Heart left ventricle (tissue), 16 donors: ENCODE measurements at regions not wholly inside any gene's neighbourhood (a gene's known extent, or its start where the extent isn't known, plus 50 kb on each side); places are given as distances from the start of the nearest gene placed in this dataset.
"Not testable (repeated sequence)": the region's sequence is repeated elsewhere in the genome, so short reads cannot be mapped to it uniquely, and the experiment has no call there.

ENCODE experiments used
- ATAC-seq, 4 donors: fragments of 200-7000 bp; cut with Tn5 transposase; one replicate each; pipeline ENCODE4 v1.9.1; 2020 to 2022; ENCODE audit warnings: moderate library complexity in 4 of 4, mild to moderate bottlenecking in 3 of 4, moderate number of reproducible peaks in 1 of 4
- DNase-seq, 5 donors: peaks; one replicate each; pipeline ENCODE4 v3.0.0-alpha.2; 2020
- H3K27ac ChIP-seq, 12 donors: fragments of 200-600 bp; sonication (generic) in 4 of 12; one replicate each; pipeline versions ENCODE4 v1.5.0 to v1.8.0; 2016 to 2022; ENCODE audit warnings: mild to moderate bottlenecking in 2 of 12
- H3K27me3 ChIP-seq, 9 donors: fragments of 200-600 bp; sonication (generic) in 2 of 9; one replicate each; pipeline versions ENCODE4 v1.5.1 to v1.8.0; 2016 to 2022; ENCODE audit warnings: mild to moderate bottlenecking in 3 of 9
- H3K36me3 ChIP-seq, 9 donors: fragments of 200-600 bp; sonication (generic) in 2 of 9; one replicate each; pipeline versions ENCODE4 v1.5.0 to v1.8.0; 2018 to 2022; ENCODE audit warnings: mild to moderate bottlenecking in 2 of 9
- H3K4me1 ChIP-seq, 12 donors: fragments of 200-600 bp; sonication (generic) in 4 of 12; one replicate each; pipeline versions ENCODE4 v1.5.0 to v1.8.0; 2016 to 2022; ENCODE audit warnings: mild to moderate bottlenecking in 3 of 12
- H3K4me3 ChIP-seq, 12 donors: fragments of 200-600 bp; sonication (generic) in 4 of 12; one replicate each; pipeline versions ENCODE4 v1.5.0 to v1.8.0; 2017 to 2022; ENCODE audit warnings: mild to moderate bottlenecking in 9 of 12, moderate library complexity in 4 of 12
- H3K9me3 ChIP-seq, 12 donors: fragments of 200-600 bp; sonication (generic) in 4 of 12; one replicate each; pipeline versions ENCODE4 v1.5.0 to v1.8.0; 2016 to 2022; ENCODE audit warnings: mild to moderate bottlenecking in 1 of 12
- POLR2A ChIP-seq, 2 donors: fragments of 450-650 bp; IDR thresholded peaks; one replicate each; pipeline ENCODE4 v1.6.1; 2017; ENCODE audit warnings: antibody characterized with exemption in 2 of 2, mild to moderate bottlenecking in 2 of 2, moderate library complexity in 2 of 2
- WGBS, 4 donors: extraction: QIAGEN DNeasy Blood & Tissue Kit in 2 of 4; methylation state at CpG; one replicate each; pipeline versions ENCODE4 v1.1.5 to v1.1.7; 2013 to 2018; 5-methylcytosine and 5-hydroxymethylcytosine counted together
- intact Hi-C, 10 donors: fragments of 100-400 bp; cut with DNase I; formaldehyde crosslinking; loops; one replicate each; pipeline versions ENCODE4 v1.11.1 to v1.14.2; 2022
- TF ChIP-seq, protein P1 (sequence below), 12 donors: fragments of 200-600 bp; sonication (generic) in 4 of 12; IDR thresholded peaks; one replicate each; pipeline versions ENCODE4 v1.5.0 to v1.8.0; 2018 to 2022; ENCODE audit warnings: antibody characterized with exemption in 12 of 12, mild to moderate bottlenecking in 5 of 12
- donor health status: ischemic (EF 13 %, LVEDD 7.1; RV severe dilation, severe dysfunction).
- donor health status: healthy with polysubstance abuse.
- donor health status: DM: no; HTN: yes; CAD: no.
- donor health status: DM: no; HTN: no; CAD: no.
- donor health status: ischemic (EF 25% LVEDD 6.9; RV normal size, moderate dysfunction).
- donor health status: ischemic (EF 25% LVEDD 5.7; RV mildly dilated, moderate dysfunction).
- donor health status: healthy.
- donor health status: DM: yes; HTN: yes; CAD: no.
- donor health status: ischemic (EF 35%, LVEDD 5.7; RV mildly dilated, moderate dysfunction).
- donor health status: nonischemic (EF 11% LVEDD 7.7; RV severe dilation, severe dysfunction).
- donor health status: DM: yes; HTN: yes; CAD: no.
- donor health status: PGD.
- donor health status: ischemic (EF 29% LVEDD 5.4; RV normal size, mild dysfunction).
- donor health status: nonischemic (EF 23%, LVEDD 6.1; RV moderate dilation, normal function).

DNA sequence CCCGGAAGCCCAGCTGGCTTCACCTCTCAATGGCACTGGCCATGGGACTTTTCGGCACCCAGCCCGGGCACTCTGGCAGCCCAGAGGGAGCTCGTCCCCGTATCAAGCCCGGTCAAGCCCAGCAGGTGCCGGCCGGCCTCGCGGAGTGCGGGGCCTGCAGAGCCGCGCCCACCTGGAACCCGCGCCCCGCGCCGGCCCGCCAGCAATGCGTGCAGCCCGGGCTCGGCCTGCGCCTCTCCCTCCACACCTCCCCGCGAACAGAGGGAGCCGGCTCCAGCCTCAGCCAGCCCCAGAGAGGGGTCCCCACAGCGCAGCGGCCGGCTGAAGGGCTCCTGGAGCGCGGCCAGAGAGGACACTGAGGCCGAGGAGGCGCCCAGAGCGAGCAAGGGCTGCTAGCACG, 133.6 kb upstream of the FRG1 start:
- no peaks in the 10 kb centered on the region for H3K36me3 ChIP-seq
- no peak overlapping the region for H3K4me3 ChIP-seq
- intact Hi-C loops = loop anchor here in 1 of 10 donors (10.0 kb wide), 1 partner anchor 98 kb away; no protein-coding TSS in a partner anchor
- DNase-seq (no peak), ATAC-seq (peak in 1 of 4 donors; percentile 12)
- TF ChIP-seq, protein P1, sequence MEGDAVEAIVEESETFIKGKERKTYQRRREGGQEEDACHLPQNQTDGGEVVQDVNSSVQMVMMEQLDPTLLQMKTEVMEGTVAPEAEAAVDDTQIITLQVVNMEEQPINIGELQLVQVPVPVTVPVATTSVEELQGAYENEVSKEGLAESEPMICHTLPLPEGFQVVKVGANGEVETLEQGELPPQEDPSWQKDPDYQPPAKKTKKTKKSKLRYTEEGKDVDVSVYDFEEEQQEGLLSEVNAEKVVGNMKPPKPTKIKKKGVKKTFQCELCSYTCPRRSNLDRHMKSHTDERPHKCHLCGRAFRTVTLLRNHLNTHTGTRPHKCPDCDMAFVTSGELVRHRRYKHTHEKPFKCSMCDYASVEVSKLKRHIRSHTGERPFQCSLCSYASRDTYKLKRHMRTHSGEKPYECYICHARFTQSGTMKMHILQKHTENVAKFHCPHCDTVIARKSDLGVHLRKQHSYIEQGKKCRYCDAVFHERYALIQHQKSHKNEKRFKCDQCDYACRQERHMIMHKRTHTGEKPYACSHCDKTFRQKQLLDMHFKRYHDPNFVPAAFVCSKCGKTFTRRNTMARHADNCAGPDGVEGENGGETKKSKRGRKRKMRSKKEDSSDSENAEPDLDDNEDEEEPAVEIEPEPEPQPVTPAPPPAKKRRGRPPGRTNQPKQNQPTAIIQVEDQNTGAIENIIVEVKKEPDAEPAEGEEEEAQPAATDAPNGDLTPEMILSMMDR (IDR thresholded peaks at IDR 0.05) = no peak
- TF ChIP-seq POLR2A (IDR thresholded peaks at IDR 0.05) = no peak
- peaks cover 0 to 6% (median 0%) of the 10 kb centered on the region in 12 donors for H3K4me1 ChIP-seq
- peaks cover 0 to 7% (median 0%) of the 10 kb centered on the region in 12 donors for H3K9me3 ChIP-seq
- no peak overlapping the region for H3K27ac ChIP-seq
- no peaks in the 10 kb centered on the region for H3K27me3 ChIP-seq
- 84 to 89% (median 87%) methylated on average over 14 to 35 of the region's 35 CpGs for WGBS, 4 donors

DNA sequence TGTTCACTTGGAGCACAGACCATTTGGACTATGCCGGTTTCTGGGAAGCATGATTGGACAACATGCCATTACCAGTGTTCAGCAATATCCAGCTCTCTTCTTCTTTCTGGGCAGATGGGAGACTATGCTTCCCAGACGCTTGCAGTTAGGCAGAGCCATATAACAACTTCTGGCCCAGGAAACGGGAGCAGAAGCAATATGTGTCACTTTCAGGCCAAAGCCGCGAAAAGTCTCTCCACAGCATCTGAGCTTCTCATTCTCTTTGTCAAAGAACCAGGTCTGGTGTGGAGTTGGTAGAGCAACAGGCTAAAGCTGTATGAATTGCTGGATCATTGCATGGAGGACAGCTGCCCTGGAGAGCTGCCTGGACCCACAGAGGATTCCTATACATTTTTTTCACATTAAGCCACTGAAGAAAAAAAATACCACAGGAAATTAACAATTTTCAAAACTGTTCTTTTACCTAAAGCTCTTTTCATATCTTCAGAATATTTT, 131.4 kb upstream of the FRG1 start:
- WGBS, 4 donors = 83 to 92% (median 88%) methylated on average over 5 of the region's 5 CpGs
- no peak for ATAC-seq
- no peak overlapping the region for H3K4me3 ChIP-seq
- peak overlapping the region in 1 of 12 donors; percentile 13 for H3K27ac ChIP-seq
- TF ChIP-seq, protein P1 (IDR thresholded peaks at IDR 0.05) = no peak
- TF ChIP-seq POLR2A (IDR thresholded peaks at IDR 0.05) = no peak
- intact Hi-C loops = loop anchor here in 1 of 10 donors (10.0 kb wide), 1 partner anchor 96 kb away; no protein-coding TSS in a partner anchor
- no peak for DNase-seq
- H3K9me3 ChIP-seq = peaks cover 0 to 7% (median 0%) of the 10 kb centered on the region in 12 donors
- H3K27me3 ChIP-seq = no peaks in the 10 kb centered on the region
- peaks cover 0 to 6% (median 0%) of the 10 kb centered on the region in 12 donors for H3K4me1 ChIP-seq
- no peaks in the 10 kb centered on the region for H3K36me3 ChIP-seq

DNA sequence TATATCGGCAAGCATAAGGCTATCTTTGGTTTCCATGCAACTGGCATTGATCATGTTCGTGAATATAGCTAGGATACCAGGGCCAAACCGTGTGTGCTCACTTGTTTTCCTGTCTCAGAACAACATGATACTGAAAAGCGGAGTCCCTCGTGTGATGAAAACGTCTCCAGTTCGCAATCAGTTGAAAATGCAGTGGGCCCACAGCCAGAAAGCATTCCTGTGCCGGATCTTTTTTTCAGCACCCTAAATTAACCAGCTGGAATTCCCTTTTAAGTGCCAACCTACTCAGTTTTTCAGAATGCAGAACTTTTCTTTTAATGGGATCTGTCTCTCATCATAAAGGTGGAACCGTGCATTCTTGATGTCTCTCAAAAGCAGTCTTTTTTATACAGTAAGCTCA, 130.8 kb upstream of the FRG1 start:
- Histone ChIP-seq H3K27me3 (no peaks in the 10 kb centered on the region), H3K9me3 (peaks cover 0 to 7% (median 0%) of the 10 kb centered on the region in 12 donors), H3K4me1 (peaks cover 0 to 2% (median 0%) of the 10 kb centered on the region in 12 donors), H3K27ac (peak overlapping the region in 1 of 12 donors; percentile 13), H3K36me3 (no peaks in the 10 kb centered on the region), H3K4me3 (peak overlapping the region in 4 of 12 donors; percentile 14 to 35 (median 28))
- ATAC-seq = no peak
- intact Hi-C loops = loop anchor here in 1 of 10 donors (10.0 kb wide), 1 partner anchor 95 kb away; no protein-coding TSS in a partner anchor
- no peak for DNase-seq
- WGBS, 4 donors = 43 to 55% (median 44%) methylated on average over 9 of the region's 9 CpGs
- TF ChIP-seq, protein P1 (IDR thresholded peaks at IDR 0.05) = no peak
- no peak for TF ChIP-seq POLR2A (IDR thresholded peaks at IDR 0.05)

DNA sequence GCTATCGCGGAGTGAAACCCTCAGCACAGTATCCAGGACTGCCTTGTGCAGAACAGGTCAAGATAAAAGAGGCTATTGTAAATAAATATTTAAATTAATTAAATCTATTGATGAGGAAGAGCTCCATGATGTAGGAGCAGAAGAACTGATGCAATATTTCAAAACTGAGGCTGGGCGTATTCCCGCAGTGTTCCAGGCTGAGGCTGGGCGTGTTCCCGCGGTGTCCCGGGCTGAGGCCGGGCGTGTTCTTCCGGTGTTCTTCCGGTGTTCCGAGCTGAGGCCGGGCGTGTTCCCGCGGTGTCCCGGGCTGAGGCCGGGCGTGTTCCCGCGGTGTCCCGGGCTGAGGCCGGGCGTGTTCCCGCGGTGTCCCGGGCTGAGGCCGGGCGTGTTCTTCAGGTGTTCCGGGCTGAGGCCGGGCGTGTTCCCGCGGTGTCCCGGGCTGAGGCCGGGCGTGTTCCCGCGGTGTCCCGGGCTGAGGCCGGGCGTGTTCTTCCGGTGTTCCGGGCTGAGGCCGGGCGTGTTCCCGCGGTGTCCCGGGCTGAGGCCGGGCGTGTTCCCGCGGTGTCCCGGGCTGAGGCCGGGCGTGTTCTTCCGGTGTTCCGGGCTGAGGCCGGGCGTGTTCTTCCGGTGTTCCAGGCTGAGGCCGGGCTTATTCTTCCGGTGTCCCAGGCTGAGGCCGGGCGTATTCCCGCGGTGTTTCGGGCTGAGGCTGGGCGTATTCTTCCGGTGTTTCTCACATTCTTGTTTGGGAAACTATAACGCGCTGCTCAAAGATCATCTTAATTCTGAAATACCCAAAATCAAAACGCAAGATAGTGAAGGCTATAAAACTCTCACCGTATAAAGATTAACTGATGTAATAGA, 130.1 kb upstream of the FRG1 start:
- intact Hi-C loops = not testable (repeated sequence)
- peak in 1 of 4 donors; percentile 51 for ATAC-seq

More for the DNA sequence above, 130.1 kb upstream of the FRG1 start:
- H3K9me3 ChIP-seq, H3K27ac ChIP-seq, H3K4me1 ChIP-seq, H3K36me3 ChIP-seq, DNase-seq, H3K27me3 ChIP-seq: not testable (repeated sequence)
- 32 to 68% (median 61%) methylated on average over 25 to 65 of the region's 75 CpGs for WGBS, 4 donors
- peak overlapping the region in 6 of 12 donors; percentile 14 to 35 (median 28) for H3K4me3 ChIP-seq
